ENCODE measurements at regions not wholly inside any gene's neighbourhood (a gene's known extent, or its start where the extent isn't known, plus 50 kb on each side); places are given as distances from the start of the nearest gene placed in this dataset.

- no peak for TF ChIP-seq CTCF (IDR thresholded peaks at IDR 0.05 in 4 of 5, conservative IDR thresholded peaks at IDR 0.05 in 1 of 5)
- TF ChIP-seq POLR2A (IDR thresholded peaks at IDR 0.05): no peak
Measured at GRCh38 chr3:118473343-118473742, 561.3 kb downstream of the IGSF11 start.

Measured in gastrocnemius medialis (tissue), 4 donors.